Stomach smooth muscle (tissue), 2 donors: ENCODE measurements at regions not wholly inside any gene's neighbourhood (a gene's known extent, or its start where the extent isn't known, plus 50 kb on each side); places are given as distances from the start of the nearest gene placed in this dataset.

ENCODE experiments used
- H3K27ac ChIP-seq: one replicate; pipeline ENCODE4 v1.7.0; 2013; ENCODE audit warnings: mild to moderate bottlenecking, low read length, inconsistent platforms
- H3K27me3 ChIP-seq, 2 donors: one replicate each; pipeline ENCODE4 v1.7.0; 2013; ENCODE audit warnings: low read length in 2 of 2; ENCODE audit not compliant: insufficient read depth in 2 of 2, control insufficient read depth in 1 of 2
- H3K36me3 ChIP-seq, 2 donors: one replicate each; pipeline ENCODE4 v1.7.0; 2013; ENCODE audit warnings: low read length in 2 of 2; ENCODE audit not compliant: control insufficient read depth in 2 of 2, insufficient read depth in 2 of 2
- H3K4me1 ChIP-seq: one replicate; pipeline ENCODE4 v1.7.0; 2013; ENCODE audit warnings: low read length; ENCODE audit not compliant: control insufficient read depth, insufficient read depth
- H3K4me3 ChIP-seq, 2 donors: one replicate each; pipeline ENCODE4 v1.7.0; 2013; ENCODE audit warnings: low read length in 2 of 2
- H3K9ac ChIP-seq, 2 donors: one replicate each; pipeline ENCODE4 v1.7.0; 2013; ENCODE audit warnings: low read length in 2 of 2, mild to moderate bottlenecking in 1 of 2
- H3K9me3 ChIP-seq, 2 donors: one replicate each; pipeline ENCODE4 v1.7.0; 2013; ENCODE audit warnings: low read length in 2 of 2; ENCODE audit not compliant: control insufficient read depth in 2 of 2
- donor health status: healthy.
- donor health status: Pancreatic carcinoma.

DNA sequence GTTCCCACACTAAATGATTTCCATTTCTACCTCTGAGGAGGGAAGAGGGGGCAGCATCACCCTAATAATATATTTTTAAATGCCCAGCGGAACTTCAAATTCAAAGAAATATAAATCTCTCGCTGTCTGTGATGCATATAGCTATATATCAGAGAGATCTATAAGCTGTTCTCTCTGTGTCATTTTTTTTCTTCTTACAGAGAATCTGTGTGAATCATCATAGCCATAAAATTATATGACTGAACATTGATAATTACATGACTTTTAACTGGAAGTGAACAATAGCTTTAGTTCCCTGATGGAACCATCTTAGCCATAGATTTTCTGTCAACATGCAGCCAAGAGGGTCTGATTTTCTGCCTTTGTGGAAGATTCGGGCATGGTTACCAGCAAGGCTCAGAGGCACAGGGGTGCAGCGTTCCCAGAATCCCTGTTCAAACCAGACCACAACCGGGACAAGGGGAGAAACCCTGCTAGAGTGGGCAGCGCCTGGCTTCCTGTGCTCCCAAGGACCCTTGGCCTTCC, 93.7 kb upstream of the OSMR start:
- Histone ChIP-seq H3K4me3 (no peak overlapping the region), H3K4me1 (peaks cover under 1% of the 10 kb centered on the region), H3K36me3 (no peaks in the 10 kb centered on the region), H3K27ac (no peak overlapping the region), H3K9ac (no peak overlapping the region), H3K9me3 (no peaks in the 10 kb centered on the region), H3K27me3 (peaks cover 0 to 3% of the 10 kb centered on the region in 2 donors)

DNA sequence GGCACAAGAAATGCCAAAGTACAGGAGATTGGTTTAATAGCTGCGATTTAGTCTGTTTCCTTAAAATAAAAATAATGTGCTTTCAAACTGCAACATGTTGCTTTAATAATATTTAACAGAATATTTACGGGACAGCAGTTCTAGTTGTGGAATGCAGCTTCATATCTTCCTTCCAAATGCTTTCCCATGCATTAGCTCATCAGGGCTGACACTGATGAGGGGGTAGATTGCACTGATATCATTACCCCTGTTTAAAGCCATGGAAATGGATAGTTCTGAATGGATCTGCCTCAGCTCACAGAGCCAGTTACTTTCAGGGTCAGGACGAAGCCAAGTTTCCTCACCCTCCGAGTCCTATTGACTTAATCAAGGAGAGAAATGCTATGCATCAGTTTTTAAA, 93.2 kb upstream of the OSMR start:
- peaks cover 4% of the 10 kb centered on the region for H3K4me1 ChIP-seq
- H3K27me3 ChIP-seq = peaks cover 0 to 3% of the 10 kb centered on the region in 2 donors
- H3K4me3 ChIP-seq = no peak overlapping the region
- no peak overlapping the region for H3K27ac ChIP-seq
- no peaks in the 10 kb centered on the region for H3K36me3 ChIP-seq
- no peaks in the 10 kb centered on the region for H3K9me3 ChIP-seq
- no peak overlapping the region for H3K9ac ChIP-seq

DNA sequence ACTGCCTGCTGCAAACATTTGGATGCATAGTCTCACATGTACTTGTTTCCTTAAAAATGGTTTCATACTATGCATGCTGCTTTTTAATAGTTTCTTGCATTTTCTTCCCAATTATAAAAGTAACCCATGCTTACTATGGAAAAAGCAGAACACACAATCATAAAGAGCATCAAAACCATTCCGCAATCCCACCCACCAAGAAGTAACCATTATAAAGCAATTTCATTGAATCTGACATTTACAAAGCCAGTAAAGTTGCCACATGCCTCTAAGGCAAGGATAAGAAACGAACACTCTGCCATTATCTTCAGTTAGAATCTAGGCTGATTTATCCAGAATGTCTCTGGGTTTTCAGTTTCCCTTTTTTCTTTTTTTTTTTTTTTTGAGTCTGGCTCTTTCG, 92.7 kb upstream of the OSMR start:
- H3K4me1 ChIP-seq = peaks cover 4% of the 10 kb centered on the region
- H3K4me3 ChIP-seq = no peak overlapping the region
- H3K36me3 ChIP-seq = no peaks in the 10 kb centered on the region
- no peak overlapping the region for H3K27ac ChIP-seq
- H3K27me3 ChIP-seq = peaks cover 0 to 3% of the 10 kb centered on the region in 2 donors
- no peak overlapping the region for H3K9ac ChIP-seq
- H3K9me3 ChIP-seq = no peaks in the 10 kb centered on the region

DNA sequence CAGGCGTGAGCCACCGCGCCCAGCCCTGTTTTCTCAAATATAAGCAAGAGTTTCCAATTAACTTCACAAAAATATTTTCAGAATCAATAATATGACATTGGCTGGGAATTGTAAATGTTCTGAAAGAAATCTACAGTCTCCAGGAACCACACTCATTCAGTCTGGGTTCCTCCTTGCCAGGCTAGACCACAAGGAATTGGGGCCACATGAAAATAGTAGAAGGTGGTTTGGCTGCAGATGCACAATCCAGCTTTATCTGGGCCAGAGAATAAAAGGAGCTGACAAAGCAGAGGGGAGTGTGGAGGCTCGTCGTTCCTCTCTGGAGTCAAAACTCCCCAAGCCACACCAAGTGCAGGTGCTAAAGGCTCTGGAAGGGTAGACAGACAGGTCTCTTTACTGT, 92.0 kb upstream of the OSMR start:
- H3K9me3 ChIP-seq = no peaks in the 10 kb centered on the region
- H3K4me1 ChIP-seq = peaks cover 9% of the 10 kb centered on the region
- H3K4me3 ChIP-seq = no peak overlapping the region
- no peaks in the 10 kb centered on the region for H3K36me3 ChIP-seq
- H3K9ac ChIP-seq = no peak overlapping the region
- H3K27ac ChIP-seq = no peak overlapping the region
- peaks cover 0 to 3% of the 10 kb centered on the region in 2 donors for H3K27me3 ChIP-seq

DNA sequence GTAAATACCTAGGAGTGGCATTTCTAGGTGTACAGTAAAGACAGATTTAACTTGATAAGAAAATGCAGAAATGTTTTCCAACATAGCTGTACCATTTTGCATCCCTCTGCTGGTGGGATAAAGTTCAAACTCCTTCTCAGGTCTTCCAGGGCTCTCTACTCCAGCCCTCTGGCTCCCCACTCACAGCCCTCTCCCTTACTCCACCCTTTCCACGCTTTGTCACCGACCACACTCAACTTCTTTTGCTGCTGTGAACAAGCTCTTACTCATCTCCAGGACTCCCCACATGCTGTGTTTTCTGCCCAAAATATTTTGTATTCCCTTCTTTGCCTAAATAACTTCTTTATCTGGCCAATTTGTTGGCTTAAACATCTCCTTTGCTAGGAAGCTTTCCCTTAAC, 90.6 kb upstream of the OSMR start:
- Histone ChIP-seq H3K4me1 (peaks cover 11% of the 10 kb centered on the region), H3K4me3 (no peak overlapping the region), H3K27me3 (peaks cover 0 to 3% of the 10 kb centered on the region in 2 donors), H3K9me3 (no peaks in the 10 kb centered on the region), H3K27ac (no peak overlapping the region), H3K9ac (no peak overlapping the region), H3K36me3 (no peaks in the 10 kb centered on the region)

DNA sequence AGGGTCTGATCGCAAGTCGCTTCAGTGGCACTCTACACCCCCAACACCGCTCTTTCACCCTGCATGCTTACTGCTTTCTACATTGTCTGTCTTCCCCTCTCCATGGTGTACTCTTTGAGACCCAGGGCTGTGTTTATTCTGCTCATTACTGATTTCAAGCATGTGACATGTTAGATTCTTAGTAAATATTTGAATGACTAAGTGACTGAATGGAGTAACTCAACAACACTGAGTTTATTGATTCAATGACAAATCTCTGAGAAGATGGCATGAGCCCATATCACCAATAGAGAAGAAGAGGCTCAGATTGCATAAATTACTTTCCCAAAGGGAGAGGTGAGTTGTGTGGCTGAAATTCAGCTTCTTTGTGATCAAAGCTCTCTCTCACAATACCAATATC, 89.7 kb upstream of the OSMR start:
- Histone ChIP-seq H3K27ac (no peak overlapping the region), H3K4me1 (peaks cover 11% of the 10 kb centered on the region), H3K27me3 (peaks cover 0 to 3% of the 10 kb centered on the region in 2 donors), H3K4me3 (no peak overlapping the region), H3K36me3 (no peaks in the 10 kb centered on the region), H3K9me3 (no peaks in the 10 kb centered on the region), H3K9ac (no peak overlapping the region)

DNA sequence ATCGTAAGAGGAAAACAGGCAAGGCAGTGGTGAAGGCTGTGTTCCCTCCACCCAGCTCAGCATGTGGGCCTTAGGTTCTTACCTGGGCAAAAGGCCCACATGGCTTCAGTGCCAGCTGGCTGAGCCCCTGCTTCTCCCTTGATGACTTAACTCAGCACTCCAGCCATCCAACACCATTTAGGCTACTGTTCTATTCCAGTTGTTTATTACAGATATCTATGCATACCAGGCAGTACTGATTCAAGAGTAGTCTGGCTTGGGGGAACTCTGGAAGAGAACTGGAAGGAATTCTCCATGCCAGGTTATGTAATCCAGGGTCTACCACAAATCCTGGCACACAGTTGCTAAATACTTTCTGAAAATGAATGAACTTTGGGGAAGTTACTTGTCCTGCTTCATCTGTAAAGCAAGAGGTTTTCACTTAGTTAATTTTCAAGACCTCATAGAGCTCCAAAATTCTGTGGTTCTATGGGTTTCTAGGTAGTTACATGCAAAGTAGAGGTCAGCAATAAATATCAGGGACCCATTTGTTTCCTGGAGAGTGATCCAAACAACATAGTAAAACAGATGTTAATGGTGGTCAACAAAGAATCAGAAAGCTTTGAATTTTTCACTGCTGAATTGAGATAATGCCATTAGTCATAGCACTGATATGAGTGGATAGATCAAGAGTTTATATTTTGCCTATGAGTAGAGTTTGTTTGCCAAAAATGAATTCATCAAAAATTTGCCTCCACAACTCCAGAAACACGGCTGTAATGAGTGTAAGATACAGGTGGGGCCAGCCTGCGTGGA, 88.2 kb upstream of the OSMR start:
- H3K27ac ChIP-seq = no peak overlapping the region
- no peaks in the 10 kb centered on the region for H3K27me3 ChIP-seq
- peaks cover 11% of the 10 kb centered on the region for H3K4me1 ChIP-seq
- no peak overlapping the region for H3K9ac ChIP-seq
- no peaks in the 10 kb centered on the region for H3K36me3 ChIP-seq
- no peaks in the 10 kb centered on the region for H3K9me3 ChIP-seq
- H3K4me3 ChIP-seq = no peak overlapping the region

DNA sequence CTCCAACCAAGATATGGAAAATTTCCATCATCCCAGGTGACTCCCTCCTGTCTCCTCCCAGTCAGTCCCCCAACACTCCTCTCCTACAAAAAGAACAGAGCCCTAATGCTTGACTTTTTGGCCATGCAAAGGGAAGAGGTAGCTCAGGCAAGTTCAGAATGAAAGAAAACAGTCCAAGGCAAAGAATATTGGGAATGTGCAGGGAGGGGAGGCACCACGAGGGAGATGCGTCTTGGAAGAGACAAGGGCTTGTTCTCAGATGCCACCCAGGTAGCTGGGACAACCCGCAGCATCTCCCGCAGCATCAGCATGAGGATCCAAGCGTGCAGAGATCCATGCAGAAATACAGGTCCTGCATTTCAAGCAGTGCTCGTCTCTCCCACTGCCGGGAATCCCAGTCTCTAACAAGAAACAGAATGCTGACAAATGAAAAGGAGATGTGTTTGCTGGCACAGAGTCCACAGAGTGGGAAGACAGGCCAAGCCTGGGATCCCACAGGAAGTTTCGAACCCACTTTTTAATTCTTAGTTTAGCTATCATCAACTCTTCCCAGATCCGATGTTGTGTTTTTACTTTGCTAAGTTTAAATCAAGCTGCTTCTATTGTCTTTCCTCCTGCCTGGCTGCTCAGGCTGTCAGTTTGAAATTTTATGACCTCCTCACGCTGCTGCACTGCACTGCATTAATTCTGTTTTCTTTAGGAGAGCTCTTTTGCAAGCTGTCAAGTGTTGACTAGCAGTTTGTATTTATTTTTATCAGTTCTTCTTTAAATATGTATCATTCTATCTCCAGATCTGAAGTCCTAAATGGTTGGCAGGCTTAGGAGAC, 86.8 kb upstream of the OSMR start:
- Histone ChIP-seq H3K4me1 (peaks cover 11% of the 10 kb centered on the region), H3K4me3 (peak overlapping the region; percentile 15 to 49), H3K27ac (no peak overlapping the region), H3K9ac (no peak overlapping the region), H3K36me3 (no peaks in the 10 kb centered on the region), H3K27me3 (no peaks in the 10 kb centered on the region), H3K9me3 (no peaks in the 10 kb centered on the region)

DNA sequence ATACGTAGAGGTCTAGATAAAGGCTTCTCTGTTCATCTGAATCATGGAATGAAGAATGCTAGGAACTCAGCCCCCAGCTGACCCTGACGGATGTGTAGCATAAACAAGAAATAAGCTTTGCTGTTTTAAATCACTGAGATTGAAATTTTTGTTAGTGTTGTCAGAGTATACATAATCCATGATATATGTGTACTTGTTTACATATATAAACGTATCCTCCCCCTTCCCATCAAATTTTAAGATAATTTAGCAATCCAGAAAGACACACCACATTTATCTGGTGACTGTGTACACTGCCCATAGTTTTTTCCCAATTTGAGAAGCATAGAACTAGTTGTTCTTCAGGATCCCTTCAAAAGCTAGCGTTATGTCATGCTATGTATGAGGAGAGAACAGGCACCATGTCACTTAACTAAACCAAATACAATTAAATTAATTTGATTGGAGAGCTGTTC, 80.8 kb upstream of the OSMR start:
- Histone ChIP-seq H3K4me3 (no peak overlapping the region), H3K27ac (no peak overlapping the region), H3K4me1 (no peaks in the 10 kb centered on the region), H3K9ac (no peak overlapping the region), H3K27me3 (no peaks in the 10 kb centered on the region), H3K36me3 (no peaks in the 10 kb centered on the region), H3K9me3 (no peaks in the 10 kb centered on the region)

DNA sequence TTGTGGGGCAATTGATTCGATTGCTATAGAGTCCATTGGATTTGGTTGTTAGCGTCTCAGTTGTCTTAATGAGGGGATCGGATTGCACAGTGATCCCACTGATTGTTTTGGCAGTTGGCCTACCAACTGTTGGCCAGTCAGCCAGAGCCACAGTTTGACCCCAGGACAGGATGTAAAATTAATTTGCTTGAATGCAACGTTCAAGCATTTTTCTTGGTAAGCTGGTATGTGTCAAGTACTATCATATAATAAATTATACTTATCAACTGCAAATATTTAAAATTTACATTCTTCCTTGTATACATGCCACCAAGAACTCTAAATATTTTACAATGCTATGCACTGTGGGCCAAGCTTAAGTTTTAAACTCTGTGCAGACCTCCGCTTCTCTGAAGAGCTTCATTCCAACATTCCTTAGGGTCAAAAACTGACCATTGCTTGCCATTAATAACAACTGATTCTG, 80.4 kb upstream of the OSMR start:
- Histone ChIP-seq H3K36me3 (no peaks in the 10 kb centered on the region), H3K27ac (no peak overlapping the region), H3K4me3 (no peak overlapping the region), H3K9me3 (no peaks in the 10 kb centered on the region), H3K9ac (no peak overlapping the region), H3K27me3 (no peaks in the 10 kb centered on the region), H3K4me1 (no peaks in the 10 kb centered on the region)
